OCI-LY7 (cell line): ENCODE measurements at regions not wholly inside any gene's neighbourhood (a gene's known extent, or its start where the extent isn't known, plus 50 kb on each side); places are given as distances from the start of the nearest gene placed in this dataset.

Experiments
- BruUV-seq: library from RNA; stranded (reverse); fragments of 400-500 nt; replicated peaks from 2 replicates; lab custom pipeline; 2021; lab: Mats Ljungman, UMichigan
- CTCF ChIA-PET: fragments of 300-600 bp; sonication (Branson Sonifier 250); formaldehyde crosslinking; loops from one replicate; lab custom pipeline; 2022; ENCODE audit warnings: antibody characterized with exemption; ENCODE audit not compliant: unreplicated experiment; lab: Charles Lee
- POLR2A ChIA-PET: fragments of 300-600 bp; sonication (Branson Sonifier 250); formaldehyde crosslinking; loops from one replicate; lab custom pipeline; 2022; ENCODE audit warnings: antibody characterized with exemption; lab: Charles Lee
- DNase-seq: peaks from one replicate; pipeline ENCODE4 v3.0.0-alpha.2; 2015; ENCODE audit warnings: low spot score
- H2AFZ ChIP-seq: fragments of 200-600 bp; sonication (generic), shearing (Covaris generic); 2 replicates; pipeline ENCODE4 v1.6.1; 2014; ENCODE audit warnings: mild to moderate bottlenecking, antibody characterized with exemption, low read length, moderate library complexity
- H3K27ac ChIP-seq: fragments of 200-600 bp; sonication (generic); 2 replicates; pipeline ENCODE4 v1.5.1; 2014; ENCODE audit warnings: mixed run types, low read depth, mild to moderate bottlenecking, moderate library complexity, low read length, inconsistent platforms; ENCODE audit not compliant: poor library complexity, severe bottlenecking
- H3K36me3 ChIP-seq: fragments of 200-600 bp; sonication (generic); 2 replicates; pipeline ENCODE4 v1.6.1; 2014; ENCODE audit warnings: mild to moderate bottlenecking, antibody characterized with exemption, low read length, moderate library complexity, mixed read lengths; ENCODE audit not compliant: insufficient read depth
- H3K4me1 ChIP-seq: fragments of 200-600 bp; sonication (generic); 2 replicates; pipeline ENCODE4 v1.5.1; 2014; ENCODE audit warnings: mild to moderate bottlenecking, low read length; ENCODE audit not compliant: insufficient read depth, poor library complexity, severe bottlenecking
- H3K4me2 ChIP-seq: fragments of 200-600 bp; sonication (generic); 2 replicates; pipeline ENCODE4 v1.6.1; 2014; ENCODE audit warnings: mild to moderate bottlenecking, low read length
- H3K4me3 ChIP-seq: fragments of 200-600 bp; sonication (generic); 2 replicates; pipeline ENCODE4 v1.5.1; 2014; ENCODE audit warnings: mild to moderate bottlenecking, low read depth, low read length; ENCODE audit not compliant: poor library complexity, severe bottlenecking
- H3K79me2 ChIP-seq: fragments of 200-600 bp; sonication (generic); 2 replicates; pipeline ENCODE4 v1.6.1; 2016; ENCODE audit warnings: low read depth, mild to moderate bottlenecking, low read length, moderate library complexity, mixed read lengths; ENCODE audit not compliant: insufficient read depth
- H3K9me2 ChIP-seq: fragments of 200-600 bp; sonication (generic); 2 replicates; pipeline ENCODE4 v1.6.1; 2016; ENCODE audit warnings: mild to moderate bottlenecking, low read length, mixed read lengths; ENCODE audit not compliant: insufficient read depth
- H3K9me3 ChIP-seq: fragments of 200-600 bp; sonication (generic); 2 replicates; pipeline ENCODE4 v1.6.1; 2014; ENCODE audit warnings: mild to moderate bottlenecking, mixed run types, low read length, mixed read lengths
- H4K20me1 ChIP-seq: fragments of 200-600 bp; sonication (generic); 2 replicates; pipeline ENCODE4 v1.6.1; 2014; ENCODE audit warnings: mild to moderate bottlenecking, antibody characterized with exemption, low read length, moderate library complexity, mixed read lengths; ENCODE audit not compliant: insufficient read depth
- EZH2phosphoT487 ChIP-seq: fragments of 200-600 bp; sonication (generic); IDR thresholded peaks from 2 replicates; pipeline ENCODE4 v1.6.1; 2018; ENCODE audit warnings: low read depth, borderline replicate concordance, mild to moderate bottlenecking, mixed run types, antibody characterized with exemption, low read length, moderate library complexity, mixed read lengths
- intact Hi-C: fragments of 100-400 bp; cut with micrococcal nuclease; formaldehyde crosslinking; loops from one replicate; pipeline ENCODE4 v1.10.0; 2022; ENCODE audit not compliant: unreplicated experiment
- TF ChIP-seq, protein P1 (sequence below): fragments of 200-600 bp; sonication (generic); conservative IDR thresholded peaks from 2 replicates; pipeline ENCODE4 v1.5.1; 2014; ENCODE audit warnings: mild to moderate bottlenecking, antibody characterized with exemption, low read length, moderate library complexity, mixed read lengths

DNA sequence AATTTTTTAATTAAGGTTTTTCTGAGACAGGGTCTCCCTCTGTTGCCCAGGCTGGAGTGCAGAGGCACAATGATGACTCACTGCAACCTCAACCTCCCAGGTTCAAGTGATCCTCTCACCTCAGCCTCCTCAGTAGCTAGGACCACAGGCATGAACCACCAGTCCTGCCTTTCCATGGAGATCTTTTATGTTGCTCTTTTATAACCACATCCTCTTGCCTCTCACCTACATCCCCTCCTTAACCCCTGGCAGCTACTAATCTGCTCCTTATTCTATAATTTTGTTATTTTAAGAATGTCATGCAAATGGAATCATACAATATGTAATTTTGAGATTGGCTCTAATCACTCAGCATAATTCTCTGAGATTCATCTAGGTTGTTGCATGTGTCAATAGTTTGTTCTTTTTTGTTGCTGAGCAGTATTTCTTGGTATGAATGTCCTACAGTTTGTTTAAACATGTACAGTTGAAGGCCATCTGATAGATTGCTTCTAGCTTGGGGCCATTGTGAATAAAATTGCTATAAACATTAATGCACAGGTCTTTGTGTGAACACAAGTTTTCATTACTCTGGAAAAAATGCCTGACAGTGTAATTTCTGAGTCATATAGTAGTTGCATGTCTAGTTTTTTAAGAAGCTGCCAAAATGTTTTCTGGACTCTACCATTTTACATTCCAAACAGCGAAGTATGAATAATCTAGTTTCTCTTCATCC, 249.2 kb upstream of the AMIGO2 start:
- ChIA-PET CTCF (no interaction called here), POLR2A (interaction anchor here (0.6 kb wide), 1 partner anchor 75 kb away, joined by 3 read pairs; no protein-coding TSS in a partner anchor)
- DNase-seq: no peak
- Histone ChIP-seq H3K4me3 (no peak overlapping the region), H3K79me2 (no peaks in the 10 kb centered on the region), H3K9me3 (no peaks in the 10 kb centered on the region), H3K4me2 (no peak overlapping the region), H3K4me1 (no peaks in the 10 kb centered on the region), H3K9me2 (no peaks in the 10 kb centered on the region), H3K36me3 (no peaks in the 10 kb centered on the region), H3K27ac (no peak overlapping the region), H2AFZ (no peak overlapping the region), H4K20me1 (no peaks in the 10 kb centered on the region)
- intact Hi-C loops: no loop called here
- BruUV-seq: no TSS peak
- no peak for TF ChIP-seq EZH2phosphoT487
- TF ChIP-seq, protein P1, sequence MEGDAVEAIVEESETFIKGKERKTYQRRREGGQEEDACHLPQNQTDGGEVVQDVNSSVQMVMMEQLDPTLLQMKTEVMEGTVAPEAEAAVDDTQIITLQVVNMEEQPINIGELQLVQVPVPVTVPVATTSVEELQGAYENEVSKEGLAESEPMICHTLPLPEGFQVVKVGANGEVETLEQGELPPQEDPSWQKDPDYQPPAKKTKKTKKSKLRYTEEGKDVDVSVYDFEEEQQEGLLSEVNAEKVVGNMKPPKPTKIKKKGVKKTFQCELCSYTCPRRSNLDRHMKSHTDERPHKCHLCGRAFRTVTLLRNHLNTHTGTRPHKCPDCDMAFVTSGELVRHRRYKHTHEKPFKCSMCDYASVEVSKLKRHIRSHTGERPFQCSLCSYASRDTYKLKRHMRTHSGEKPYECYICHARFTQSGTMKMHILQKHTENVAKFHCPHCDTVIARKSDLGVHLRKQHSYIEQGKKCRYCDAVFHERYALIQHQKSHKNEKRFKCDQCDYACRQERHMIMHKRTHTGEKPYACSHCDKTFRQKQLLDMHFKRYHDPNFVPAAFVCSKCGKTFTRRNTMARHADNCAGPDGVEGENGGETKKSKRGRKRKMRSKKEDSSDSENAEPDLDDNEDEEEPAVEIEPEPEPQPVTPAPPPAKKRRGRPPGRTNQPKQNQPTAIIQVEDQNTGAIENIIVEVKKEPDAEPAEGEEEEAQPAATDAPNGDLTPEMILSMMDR: no peak

DNA sequence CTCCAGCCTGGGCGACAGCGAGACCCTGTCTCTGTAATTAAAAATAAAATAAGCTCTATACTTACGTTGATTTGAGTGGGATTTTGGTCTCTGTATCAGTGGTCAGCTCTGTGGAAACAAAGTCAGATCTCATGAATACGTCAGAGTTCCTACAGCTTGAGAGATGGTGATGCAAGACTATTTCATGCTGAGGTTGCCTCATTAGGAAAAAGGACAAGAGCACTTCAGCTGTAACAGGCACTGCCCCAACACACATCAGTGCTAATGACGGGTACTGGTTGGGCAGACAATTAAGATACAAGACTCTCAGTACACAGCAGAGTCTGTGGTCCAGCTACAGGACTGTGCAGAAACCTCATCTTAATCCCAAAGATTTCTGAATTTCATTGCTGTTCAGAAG, 246.4 kb upstream of the AMIGO2 start:
- POLR2A ChIA-PET: interaction anchor here (1.0 kb wide), 1 partner anchor 21 kb away, joined by 3 read pairs; no protein-coding TSS in a partner anchor
- Histone ChIP-seq H3K79me2 (no peaks in the 10 kb centered on the region), H3K4me2 (no peak overlapping the region), H3K9me3 (no peaks in the 10 kb centered on the region), H3K27ac (no peak overlapping the region), H3K36me3 (no peaks in the 10 kb centered on the region), H2AFZ (no peak overlapping the region), H3K4me1 (no peaks in the 10 kb centered on the region), H3K4me3 (no peak overlapping the region), H3K9me2 (no peaks in the 10 kb centered on the region), H4K20me1 (no peaks in the 10 kb centered on the region)
- TF ChIP-seq, protein P1: no peak
- TF ChIP-seq EZH2phosphoT487: no peak
- no TSS peak for BruUV-seq
- no peak for DNase-seq
- CTCF ChIA-PET: no interaction called here
- intact Hi-C loops: no loop called here

DNA sequence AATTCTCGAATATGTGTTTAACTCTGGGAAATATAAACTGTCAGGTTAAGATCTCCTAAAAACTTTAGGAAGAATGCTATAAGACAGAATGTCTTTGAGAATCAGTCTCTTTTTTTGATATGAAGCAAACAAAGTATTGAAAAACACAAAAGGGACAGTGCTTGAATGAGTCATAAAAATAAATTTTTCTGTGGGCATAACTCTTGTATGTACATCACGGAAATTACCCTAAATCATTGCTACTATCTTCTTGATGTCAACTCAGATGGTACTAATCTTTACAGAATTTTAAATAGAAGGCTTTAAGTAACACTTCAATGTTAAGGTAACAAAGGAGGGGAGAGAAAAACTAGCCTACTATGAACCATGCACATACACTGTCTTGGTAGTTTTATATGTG, 244.0 kb upstream of the AMIGO2 start:
- no peak overlapping the region for H3K27ac ChIP-seq
- POLR2A ChIA-PET: interaction anchor here (0.7 kb wide), 1 partner anchor 266 kb away, joined by 5 read pairs; no protein-coding TSS in a partner anchor
- no peaks in the 10 kb centered on the region for H3K36me3 ChIP-seq
- H3K4me3 ChIP-seq: no peak overlapping the region
- intact Hi-C loops: no loop called here
- BruUV-seq: no TSS peak
- no peak for DNase-seq
- no peaks in the 10 kb centered on the region for H4K20me1 ChIP-seq
- no peak overlapping the region for H2AFZ ChIP-seq
- no peaks in the 10 kb centered on the region for H3K4me1 ChIP-seq
- no peak for TF ChIP-seq EZH2phosphoT487
- TF ChIP-seq, protein P1: no peak
- H3K4me2 ChIP-seq: no peak overlapping the region
- no peaks in the 10 kb centered on the region for H3K9me2 ChIP-seq
- CTCF ChIA-PET: no interaction called here
- H3K9me3 ChIP-seq: no peaks in the 10 kb centered on the region
- no peaks in the 10 kb centered on the region for H3K79me2 ChIP-seq
